ENCODE measurements at regions not wholly inside any gene's neighbourhood (a gene's known extent, or its start where the extent isn't known, plus 50 kb on each side); places are given as distances from the start of the nearest gene placed in this dataset.
A peak's percentile ranks its signal among the peaks of the same experiment; 100 is the strongest.

DNA sequence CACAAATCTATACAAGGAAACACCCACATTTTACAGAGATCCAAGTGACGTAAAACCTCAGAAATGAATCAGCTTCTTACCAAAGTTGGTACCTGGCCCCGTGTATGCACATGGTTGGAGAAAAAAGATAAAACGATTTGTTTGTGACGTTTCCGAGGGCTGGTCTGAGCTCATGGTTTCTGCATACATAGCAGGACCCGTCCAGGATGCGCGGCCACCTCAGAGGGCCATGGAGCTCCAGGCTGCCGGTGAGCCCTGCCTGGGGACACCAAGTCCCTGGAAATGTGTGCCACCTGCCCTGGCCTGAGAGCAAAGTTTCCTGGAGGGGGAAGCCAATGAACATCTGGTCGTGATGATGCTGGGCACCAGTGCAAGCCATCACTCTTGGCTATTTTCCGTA is 402.6 kb upstream of the MKI67 start:
- peaks cover 4% of the 10 kb centered on the region for H3K27me3 Mint-ChIP-seq
- no peak overlapping the region for H3K27ac Mint-ChIP-seq
- DNase-seq (no peak), ATAC-seq (no peak)
- H3K9me3 Mint-ChIP-seq (ENCODE audit: low read depth): no peaks in the 10 kb centered on the region
- H3K36me3 Mint-ChIP-seq (ENCODE audit: low read depth): no peaks in the 10 kb centered on the region
- intact Hi-C loops (cut with DNase I, micrococcal nuclease): no loop called here
- no peak overlapping the region for H3K4me3 Mint-ChIP-seq
- CTCF ChIA-PET: no interaction called here
- H3K4me1 Mint-ChIP-seq: no peaks in the 10 kb centered on the region
- POLR2A ChIA-PET: no interaction called here

DNA sequence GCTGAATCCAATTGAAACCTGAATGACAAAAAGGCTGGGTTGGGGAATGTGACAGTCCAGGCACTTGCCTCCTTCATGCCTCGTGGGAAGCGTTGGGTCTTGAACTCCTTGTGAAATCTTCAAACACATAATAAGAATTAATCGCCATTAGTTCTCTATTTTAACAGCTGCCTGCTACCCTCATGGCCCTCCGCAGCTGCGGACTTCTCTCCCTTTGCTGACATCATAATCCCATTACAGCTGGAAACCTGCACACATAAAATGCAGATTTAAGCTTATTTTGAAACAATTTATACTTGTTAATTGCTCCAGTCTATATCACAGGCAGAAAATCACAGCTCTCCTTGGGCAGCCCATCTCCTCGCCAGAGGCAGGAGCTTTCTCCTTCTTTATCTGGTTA is 403.0 kb upstream of the MKI67 start:
- DNase-seq (no peak), ATAC-seq (no peak)
- Mint-ChIP-seq H3K27ac (no peak overlapping the region), H3K9me3 (ENCODE audit: low read depth) (no peaks in the 10 kb centered on the region), H3K27me3 (peaks cover 4% of the 10 kb centered on the region), H3K36me3 (ENCODE audit: low read depth) (no peaks in the 10 kb centered on the region), H3K4me1 (no peaks in the 10 kb centered on the region), H3K4me3 (no peak overlapping the region)
- intact Hi-C loops (cut with DNase I, micrococcal nuclease): no loop called here
- ChIA-PET POLR2A (no interaction called here), CTCF (no interaction called here)

GRCh38 chr10:128530301-128530700 is 404.1 kb upstream of the MKI67 start:
- Mint-ChIP-seq H3K4me1 (no peaks in the 10 kb centered on the region), H3K4me3 (no peak overlapping the region), H3K27ac (no peak overlapping the region), H3K9me3 (ENCODE audit: low read depth) (no peaks in the 10 kb centered on the region), H3K36me3 (ENCODE audit: low read depth) (no peaks in the 10 kb centered on the region), H3K27me3 (peaks cover 4% of the 10 kb centered on the region)
- ATAC-seq (no peak), DNase-seq (no peak)
- ChIA-PET CTCF (no interaction called here), POLR2A (no interaction called here)
- intact Hi-C loops (cut with DNase I, micrococcal nuclease): loop anchor here (1.0 to 10.0 kb wide), 2 partner anchors 266 kb away; no protein-coding TSS in a partner anchor

DNA sequence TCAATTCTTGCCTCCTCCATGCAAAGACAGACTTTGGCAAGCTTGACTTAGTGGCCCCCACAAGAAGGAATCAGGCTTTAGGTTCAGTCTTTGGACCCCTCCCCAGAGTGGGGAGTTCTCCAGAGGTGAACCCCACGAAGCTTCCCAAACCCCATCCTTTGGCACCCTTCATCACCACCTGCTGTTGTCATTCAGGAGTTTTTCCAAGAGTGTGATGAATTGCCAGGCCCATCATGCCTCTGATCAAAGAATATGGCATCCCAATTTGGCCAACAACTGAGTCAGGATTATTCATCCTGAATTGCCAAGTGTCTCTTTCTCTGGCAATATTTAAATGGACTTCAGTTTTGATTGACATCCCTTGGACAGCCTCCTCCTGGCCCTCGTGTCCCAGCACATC is 404.7 kb upstream of the MKI67 start:
- Mint-ChIP-seq H3K36me3 (ENCODE audit: low read depth) (no peaks in the 10 kb centered on the region), H3K27me3 (peaks cover 5% of the 10 kb centered on the region), H3K4me1 (no peaks in the 10 kb centered on the region), H3K27ac (no peak overlapping the region), H3K9me3 (ENCODE audit: low read depth) (no peaks in the 10 kb centered on the region), H3K4me3 (no peak overlapping the region)
- intact Hi-C loops (cut with DNase I, micrococcal nuclease): loop anchor here (1.0 to 10.0 kb wide), 2 partner anchors 266 to 267 kb away; no protein-coding TSS in a partner anchor
- ChIA-PET CTCF (interaction anchor here (0.7 kb wide), 1 partner anchor 9 kb away, joined by 5 read pairs; no protein-coding TSS in a partner anchor), POLR2A (no interaction called here)
- DNase-seq (no peak), ATAC-seq (no peak)

DNA sequence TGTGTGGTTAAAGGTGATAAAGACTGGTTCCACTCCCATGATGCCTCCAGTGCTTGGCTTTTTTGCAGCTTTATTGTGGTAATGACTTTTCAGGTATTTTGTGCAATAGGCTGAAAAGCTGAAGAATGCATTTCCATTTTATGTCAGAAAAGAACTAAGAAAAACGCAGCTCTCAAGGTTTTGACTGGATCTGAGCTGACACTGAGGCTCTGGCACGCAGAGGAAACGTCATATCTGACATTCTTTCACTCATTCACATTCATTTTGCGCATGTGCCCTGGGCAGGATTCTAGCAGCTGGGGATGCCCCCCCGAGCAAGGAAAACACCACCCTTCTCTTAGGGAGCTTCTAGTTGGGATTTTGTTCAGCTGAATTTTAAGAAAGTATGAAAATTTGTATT is 408.5 kb upstream of the MKI67 start:
- POLR2A ChIA-PET: no interaction called here
- no peak for DNase-seq
- peaks cover 24% of the 10 kb centered on the region for H3K27me3 Mint-ChIP-seq
- H3K4me3 Mint-ChIP-seq: no peak overlapping the region
- H3K36me3 Mint-ChIP-seq (ENCODE audit: low read depth): no peaks in the 10 kb centered on the region
- CTCF ChIA-PET: no interaction called here
- H3K4me1 Mint-ChIP-seq: no peaks in the 10 kb centered on the region
- no peaks in the 10 kb centered on the region for H3K9me3 Mint-ChIP-seq (ENCODE audit: low read depth)
- ATAC-seq: no peak
- H3K27ac Mint-ChIP-seq: no peak overlapping the region
- intact Hi-C loops (cut with DNase I, micrococcal nuclease): loop anchor here in 1 of 2 experiments (10.0 kb wide), 1 partner anchor 270 kb away; no protein-coding TSS in a partner anchor

GRCh38 chr10:128536259-128536658 is 410.0 kb upstream of the MKI67 start:
- ChIA-PET POLR2A (no interaction called here), CTCF (interaction anchor here (0.7 kb wide), 1 partner anchor 980 kb away, joined by 5 read pairs; no protein-coding TSS in a partner anchor)
- H3K27ac Mint-ChIP-seq: no peak overlapping the region
- H3K27me3 Mint-ChIP-seq: peaks cover 33% of the 10 kb centered on the region
- DNase-seq (no peak), ATAC-seq (no peak)
- no peak overlapping the region for H3K4me3 Mint-ChIP-seq
- H3K9me3 Mint-ChIP-seq (ENCODE audit: low read depth): no peaks in the 10 kb centered on the region
- intact Hi-C loops (cut with DNase I, micrococcal nuclease): loop anchor here in 1 of 2 experiments (10.0 kb wide), 1 partner anchor 271 kb away; no protein-coding TSS in a partner anchor
- no peaks in the 10 kb centered on the region for H3K4me1 Mint-ChIP-seq
- H3K36me3 Mint-ChIP-seq (ENCODE audit: low read depth): no peaks in the 10 kb centered on the region

DNA sequence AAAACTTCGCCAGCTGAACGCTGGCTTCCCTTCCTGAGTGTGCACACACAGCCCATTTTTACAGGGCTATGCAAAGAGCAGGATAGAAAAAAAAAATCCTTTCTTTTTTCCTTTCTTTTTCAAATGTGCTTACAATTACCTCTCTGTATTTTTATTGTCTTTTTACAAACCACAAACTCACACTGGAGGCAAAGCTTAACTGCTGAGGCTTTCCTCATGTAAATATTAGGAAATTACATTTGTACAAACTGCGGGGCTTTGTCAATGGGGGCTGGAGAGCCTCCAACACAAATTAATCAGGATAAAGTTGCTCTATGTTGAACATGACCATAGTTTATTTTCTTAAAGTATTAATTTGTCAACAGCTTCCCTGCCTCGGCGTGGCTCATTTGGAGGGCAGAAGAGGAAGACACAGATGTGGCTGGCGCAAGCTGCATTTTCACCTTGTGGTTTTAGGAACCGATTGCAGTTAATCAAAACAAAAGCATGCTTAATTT is 411.7 kb upstream of the MKI67 start:
- Mint-ChIP-seq H3K9me3 (ENCODE audit: low read depth) (no peaks in the 10 kb centered on the region), H3K36me3 (ENCODE audit: low read depth) (no peaks in the 10 kb centered on the region), H3K27ac (no peak overlapping the region), H3K27me3 (peaks cover 39% of the 10 kb centered on the region), H3K4me3 (no peak overlapping the region), H3K4me1 (no peaks in the 10 kb centered on the region)
- intact Hi-C loops (cut with DNase I, micrococcal nuclease): loop anchor here in 1 of 2 experiments (10.0 kb wide), 1 partner anchor 273 kb away; no protein-coding TSS in a partner anchor
- no peak for DNase-seq
- no peak for ATAC-seq
- CTCF ChIA-PET: no interaction called here
- POLR2A ChIA-PET: no interaction called here

- H3K27me3 Mint-ChIP-seq: peaks cover 39% of the 10 kb centered on the region
- H3K9me3 Mint-ChIP-seq (ENCODE audit: low read depth): no peaks in the 10 kb centered on the region
- H3K36me3 Mint-ChIP-seq (ENCODE audit: low read depth): no peaks in the 10 kb centered on the region
- DNase-seq (no peak), ATAC-seq (no peak)
- H3K4me3 Mint-ChIP-seq: no peak overlapping the region
- ChIA-PET CTCF (no interaction called here), POLR2A (no interaction called here)
- H3K27ac Mint-ChIP-seq: no peak overlapping the region
- no peaks in the 10 kb centered on the region for H3K4me1 Mint-ChIP-seq
- intact Hi-C loops (cut with DNase I, micrococcal nuclease): loop anchor here in 1 of 2 experiments (10.0 kb wide), 1 partner anchor 274 kb away; no protein-coding TSS in a partner anchor
Observed at GRCh38 chr10:128538671-128539070, 412.4 kb upstream of the MKI67 start.

GRCh38 chr10:128539510-128540127 is 413.4 kb upstream of the MKI67 start:
- intact Hi-C loops (cut with DNase I, micrococcal nuclease): loop anchor here in 1 of 2 experiments (10.0 kb wide), 1 partner anchor 275 kb away; no protein-coding TSS in a partner anchor

GRCh38 chr10:128540128-128540762 is 414.0 kb upstream of the MKI67 start:
- intact Hi-C loops (cut with DNase I, micrococcal nuclease): no loop called here
- H3K9me3 Mint-ChIP-seq (ENCODE audit: low read depth): no peaks in the 10 kb centered on the region
- H3K27ac Mint-ChIP-seq: no peak overlapping the region
- no peak overlapping the region for H3K4me3 Mint-ChIP-seq
- H3K36me3 Mint-ChIP-seq (ENCODE audit: low read depth): no peaks in the 10 kb centered on the region
- H3K4me1 Mint-ChIP-seq: no peaks in the 10 kb centered on the region
- DNase-seq: no peak
- H3K27me3 Mint-ChIP-seq: peaks cover 37% of the 10 kb centered on the region
- CTCF ChIA-PET: interaction anchor here (1.0 kb wide), 1 partner anchor 9 kb away, joined by 5 read pairs; no protein-coding TSS in a partner anchor
- POLR2A ChIA-PET: no interaction called here
- ATAC-seq: no peak

More at GRCh38 chr10:128539510-128540127, 413.4 kb upstream of the MKI67 start:
- POLR2A ChIA-PET: no interaction called here
- DNase-seq (no peak), ATAC-seq (no peak)
- Mint-ChIP-seq H3K27me3 (peaks cover 39% of the 10 kb centered on the region), H3K27ac (no peak overlapping the region), H3K36me3 (ENCODE audit: low read depth) (no peaks in the 10 kb centered on the region), H3K9me3 (ENCODE audit: low read depth) (no peaks in the 10 kb centered on the region), H3K4me1 (no peaks in the 10 kb centered on the region), H3K4me3 (no peak overlapping the region)
- CTCF ChIA-PET: interaction anchor here (1.0 kb wide), 1 partner anchor 8 kb away, joined by 5 read pairs; no protein-coding TSS in a partner anchor

GRCh38 chr10:128540781-128541761 is 414.8 kb upstream of the MKI67 start:
- no peak for ATAC-seq
- no peaks in the 10 kb centered on the region for H3K9me3 Mint-ChIP-seq (ENCODE audit: low read depth)
- no peaks in the 10 kb centered on the region for H3K36me3 Mint-ChIP-seq (ENCODE audit: low read depth)
- peaks cover 35% of the 10 kb centered on the region for H3K27me3 Mint-ChIP-seq
- DNase-seq: peak; percentile 10
- no peak overlapping the region for H3K4me3 Mint-ChIP-seq
- intact Hi-C loops (cut with DNase I, micrococcal nuclease): no loop called here
- POLR2A ChIA-PET: no interaction called here
- H3K4me1 Mint-ChIP-seq: no peaks in the 10 kb centered on the region
- no peak overlapping the region for H3K27ac Mint-ChIP-seq
- CTCF ChIA-PET: no interaction called here

Measured in activated CD4-positive, alpha-beta T cell treated with anti-CD3 and anti-CD28 coated beads for 36 hours (primary cell).